K562 (cell line): ENCODE measurements at regions not wholly inside any gene's neighbourhood (a gene's known extent, or its start where the extent isn't known, plus 50 kb on each side); places are given as distances from the start of the nearest gene placed in this dataset.

Experiments
- CREM ChIP-seq: IDR thresholded peaks from 2 replicates; pipeline ENCODE4 v1.6.1; 2014; ENCODE audit warnings: antibody characterized with exemption, low read depth
- JUND ChIP-seq, 2 experiments: IDR thresholded peaks; 2 replicates in 1 of 2; 3 replicates in 1 of 2; pipeline ENCODE4 v1.6.1; 2011; ENCODE audit warnings: borderline replicate concordance in 2 of 2, low read depth in 2 of 2, low read length in 2 of 2, improper control_type of control experiment in 1 of 2, missing biosample characterization in 1 of 2, missing genetic modification characterization in 1 of 2, missing genetic modification reagents in 1 of 2
- MGA ChIP-seq: fragments of 450-650 bp; IDR thresholded peaks from 2 replicates; pipeline ENCODE4 v1.6.1; 2016; ENCODE audit warnings: mild to moderate bottlenecking, moderate library complexity
- TEAD4 ChIP-seq, 2 experiments: sonication (generic) in 1 of 2; formaldehyde crosslinking in 1 of 2; IDR thresholded peaks; 2 replicates each; pipeline versions ENCODE4 v1.6.1 to v1.8.0; 2012 to 2022; ENCODE audit warnings: borderline replicate concordance in 1 of 2, inconsistent platforms in 1 of 2, low read length in 1 of 2, mild to moderate bottlenecking in 1 of 2, missing genetic modification reagents in 1 of 2
- ZBTB7A ChIP-seq: IDR thresholded peaks from 2 replicates; pipeline ENCODE4 v1.6.1; 2011; ENCODE audit warnings: low read depth, mild to moderate bottlenecking, low read length, moderate library complexity, borderline replicate concordance; ENCODE audit not compliant: control insufficient read depth
- ZNF133 ChIP-seq: fragments of 250-450 bp; sonication (Bioruptor Pico); IDR thresholded peaks from 2 replicates; pipeline ENCODE4 v1.4.0; 2020; ENCODE audit warnings: mild to moderate bottlenecking
- ZNF24 ChIP-seq: fragments of 450-650 bp; IDR thresholded peaks from 2 replicates; pipeline ENCODE4 v1.6.1; 2016
- ZNF75A ChIP-seq: fragments of 450-650 bp; formaldehyde crosslinking; IDR thresholded peaks from 2 replicates; pipeline ENCODE4 v1.4.0; 2020; ENCODE audit warnings: mild to moderate bottlenecking

GRCh38 chr6:221531-222349, 70.5 kb upstream of the DUSP22 start:
- TF ChIP-seq ZBTB7A (no peak), ZNF133 (CRISPR knock-in tag) (no peak), JUND (IDR thresholded peaks at IDR 0.05; ENCODE audit: borderline replicate concordance, low read depth, low read length) (no peak), JUND (tag; IDR thresholded peaks at IDR 0.05; ENCODE audit: borderline replicate concordance, low read depth, low read length) (no peak), ZNF75A (CRISPR knock-in tag) (no peak), TEAD4 (IDR thresholded peaks at IDR 0.05; ENCODE audit: low read length) (no peak), TEAD4 (CRISPR knock-in tag; IDR thresholded peaks at IDR 0.05; ENCODE audit: borderline replicate concordance) (no peak), CREM (no peak), ZNF24 (no peak), MGA (no peak)
